ENCODE measurements at regions not wholly inside any gene's neighbourhood (a gene's known extent, or its start where the extent isn't known, plus 50 kb on each side); places are given as distances from the start of the nearest gene placed in this dataset.

GRCh38 chr19:5244351-5244750 is 96.3 kb downstream of the PTPRS start:
- no peak for TF ChIP-seq CTCF (IDR thresholded peaks at IDR 0.05)
- no peak for TF ChIP-seq USF1 (IDR thresholded peaks at IDR 0.05; ENCODE audit: borderline replicate concordance, low read depth)

Measured in SK-N-SH (cell line).